GM23338 (cell line): ENCODE measurements at regions not wholly inside any gene's neighbourhood (a gene's known extent, or its start where the extent isn't known, plus 50 kb on each side); places are given as distances from the start of the nearest gene placed in this dataset.

Experiments used
- ATAC-seq: fragments of 200-7000 bp; cut with Tn5 transposase; 3 replicates; pipeline ENCODE4 v1.9.1; 2020
- DNase-seq: peaks from one replicate; pipeline ENCODE4 v3.0.0-alpha.2; 2015; ENCODE audit warnings: low spot score
- H2AFZ ChIP-seq: fragments of 200-600 bp; sonication (generic); 2 replicates; pipeline ENCODE4 v1.8.0; 2016; ENCODE audit warnings: antibody characterized with exemption, mild to moderate bottlenecking, moderate library complexity
- H3F3A ChIP-seq: fragments of 200-600 bp; sonication (generic); replicated peaks from 2 replicates; pipeline ENCODE4 v1.8.0; 2017; ENCODE audit warnings: antibody characterized with exemption, mixed run types, low read depth
- H3K27ac ChIP-seq: fragments of 200-600 bp; sonication (generic); 2 replicates; pipeline ENCODE4 v1.6.1; 2016; ENCODE audit warnings: low read depth
- H3K27me3 ChIP-seq: fragments of 200-600 bp; sonication (generic); 2 replicates; pipeline ENCODE4 v1.8.0; 2016; ENCODE audit warnings: mild to moderate bottlenecking, mixed run types, moderate library complexity; ENCODE audit not compliant: insufficient read depth
- H3K36me3 ChIP-seq: fragments of 200-600 bp; sonication (generic); 2 replicates; pipeline ENCODE4 v1.8.0; 2016; ENCODE audit warnings: mild to moderate bottlenecking; ENCODE audit not compliant: insufficient read depth
- H3K4me1 ChIP-seq: fragments of 200-600 bp; sonication (generic); 2 replicates; pipeline ENCODE4 v1.8.0; 2016; ENCODE audit warnings: mild to moderate bottlenecking, moderate library complexity; ENCODE audit not compliant: insufficient read depth
- H3K4me2 ChIP-seq: fragments of 200-600 bp; sonication (generic); 2 replicates; pipeline ENCODE4 v1.7.1; 2017; ENCODE audit warnings: mixed run types
- H3K4me3 ChIP-seq: fragments of 200-600 bp; sonication (generic); 2 replicates; pipeline ENCODE4 v1.6.1; 2016; ENCODE audit warnings: mixed run types
- H3K79me2 ChIP-seq: fragments of 200-600 bp; sonication (generic); replicated peaks from 2 replicates; pipeline ENCODE4 v1.8.0; 2017; ENCODE audit warnings: mild to moderate bottlenecking; ENCODE audit not compliant: insufficient read depth
- H3K9me2 ChIP-seq: fragments of 200-600 bp; sonication (generic); 2 replicates; pipeline ENCODE4 v1.8.0; 2017; ENCODE audit not compliant: insufficient read depth
- H4K20me1 ChIP-seq: fragments of 200-600 bp; sonication (generic); replicated peaks from 2 replicates; pipeline ENCODE4 v1.8.0; 2017; ENCODE audit warnings: mild to moderate bottlenecking; ENCODE audit not compliant: insufficient read depth
- H3K27ac Mint-ChIP-seq: 2 replicates; pipeline ENCODE4 v1.8.0; 2020; ENCODE audit warnings: inconsistent platforms, mild to moderate bottlenecking, moderate library complexity, mixed read lengths
- H3K27me3 Mint-ChIP-seq: 3 replicates; pipeline ENCODE4 v1.8.0; 2022; ENCODE audit warnings: low read depth, mild to moderate bottlenecking, moderate library complexity, mixed read lengths, inconsistent platforms; ENCODE audit not compliant: insufficient read depth, poor library complexity
- H3K36me3 Mint-ChIP-seq: 3 replicates; pipeline ENCODE4 v1.8.0; 2021; ENCODE audit warnings: low read depth, mild to moderate bottlenecking, inconsistent platforms, moderate library complexity, mixed read lengths
- H3K4me1 Mint-ChIP-seq: 3 replicates; pipeline ENCODE4 v1.8.0; 2020; ENCODE audit warnings: mild to moderate bottlenecking, inconsistent platforms, mixed read lengths
- H3K4me3 Mint-ChIP-seq: 3 replicates; pipeline ENCODE4 v1.8.0; 2021; ENCODE audit warnings: moderate library complexity, mild to moderate bottlenecking, inconsistent platforms, mixed read lengths
- H3K9me3 Mint-ChIP-seq: 3 replicates; pipeline ENCODE4 v1.8.0; 2020; ENCODE audit warnings: moderate library complexity, mild to moderate bottlenecking, inconsistent platforms, mixed read lengths
- CREB1 ChIP-seq: fragments of 250-450 bp; sonication (Bioruptor Pico); IDR thresholded peaks from 2 replicates; pipeline ENCODE4 v1.5.0; 2020; ENCODE audit warnings: low read depth, mild to moderate bottlenecking, moderate library complexity
- CTCF ChIP-seq, 2 experiments: fragments of 200-600 bp in 1 of 2; sonication (generic) in 1 of 2; conservative IDR thresholded peaks; 2 replicates each; pipeline versions ENCODE4 v1.5.1 to v1.6.1; 2016 to 2017; ENCODE audit warnings: antibody characterized with exemption in 2 of 2, low read depth in 2 of 2, mild to moderate bottlenecking in 2 of 2, moderate library complexity in 1 of 2
- EZH2 ChIP-seq: fragments of 200-600 bp; sonication (generic); IDR thresholded peaks from one replicate; pipeline ENCODE4 v1.8.0; 2017; ENCODE audit warnings: antibody characterized with exemption, mild to moderate bottlenecking, low read depth; ENCODE audit not compliant: unreplicated experiment
- EZH2phosphoT487 ChIP-seq: fragments of 200-600 bp; sonication (generic); IDR thresholded peaks from one replicate; pipeline ENCODE4 v1.8.1; 2018; ENCODE audit warnings: antibody characterized with exemption; ENCODE audit not compliant: unreplicated experiment
- JUNB ChIP-seq: IDR thresholded peaks from one replicate; pipeline ENCODE4 v1.6.1; 2016; ENCODE audit warnings: antibody characterized with exemption; ENCODE audit not compliant: unreplicated experiment
- NANOG ChIP-seq: IDR thresholded peaks from 2 replicates; pipeline ENCODE4 v1.6.1; 2016; ENCODE audit warnings: antibody characterized with exemption, borderline replicate concordance
- POLR2AphosphoS5 ChIP-seq: IDR thresholded peaks from 2 replicates; pipeline ENCODE4 v1.6.1; 2016; ENCODE audit warnings: antibody characterized with exemption, low read depth
- STAT1 ChIP-seq: IDR thresholded peaks from one replicate; pipeline ENCODE4 v1.6.1; 2016; ENCODE audit warnings: antibody characterized with exemption; ENCODE audit not compliant: unreplicated experiment
- ZNF114 ChIP-seq: fragments of 250-450 bp; sonication (Bioruptor Pico); IDR thresholded peaks from 2 replicates; pipeline ENCODE4 v1.5.0; 2020; ENCODE audit warnings: mild to moderate bottlenecking, moderate library complexity
- ZNF331 ChIP-seq: fragments of 250-450 bp; sonication (Bioruptor Pico); IDR thresholded peaks from 2 replicates; pipeline ENCODE4 v1.5.0; 2020; ENCODE audit warnings: low read depth, mild to moderate bottlenecking, moderate library complexity
- ZNF462 ChIP-seq: fragments of 250-450 bp; sonication (Bioruptor Pico); IDR thresholded peaks from 2 replicates; pipeline ENCODE4 v1.5.0; 2020; ENCODE audit warnings: mild to moderate bottlenecking, moderate library complexity
- TF ChIP-seq, protein P1 (sequence below): IDR thresholded peaks from one replicate; pipeline ENCODE4 v1.6.1; 2018; ENCODE audit warnings: antibody characterized with exemption; ENCODE audit not compliant: unreplicated experiment
- TF ChIP-seq, protein P2 (sequence below): IDR thresholded peaks from 2 replicates; pipeline ENCODE4 v1.6.1; 2016; ENCODE audit warnings: antibody characterized with exemption

DNA sequence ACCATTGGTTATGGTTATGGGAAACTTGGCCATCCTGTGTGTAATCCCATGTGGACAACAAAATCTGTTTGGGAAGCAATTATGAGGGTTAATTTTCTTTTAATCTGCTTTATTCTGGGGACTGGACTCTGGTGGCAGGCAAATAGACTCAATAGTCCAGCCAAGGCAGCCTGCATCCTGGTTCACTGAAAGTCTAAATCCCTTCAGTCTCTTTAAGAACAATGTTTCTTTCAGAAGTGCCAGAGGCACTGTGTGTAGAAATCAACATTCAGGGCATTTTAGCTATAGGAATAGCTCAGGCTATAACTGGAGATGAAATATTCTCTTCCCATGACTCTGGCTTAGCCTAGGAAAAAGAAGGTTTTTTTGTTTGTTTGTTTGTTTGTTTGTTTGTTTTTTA lies 118.0 kb downstream of the SPATA31D1 start (continued):
- TF ChIP-seq, protein P1, sequence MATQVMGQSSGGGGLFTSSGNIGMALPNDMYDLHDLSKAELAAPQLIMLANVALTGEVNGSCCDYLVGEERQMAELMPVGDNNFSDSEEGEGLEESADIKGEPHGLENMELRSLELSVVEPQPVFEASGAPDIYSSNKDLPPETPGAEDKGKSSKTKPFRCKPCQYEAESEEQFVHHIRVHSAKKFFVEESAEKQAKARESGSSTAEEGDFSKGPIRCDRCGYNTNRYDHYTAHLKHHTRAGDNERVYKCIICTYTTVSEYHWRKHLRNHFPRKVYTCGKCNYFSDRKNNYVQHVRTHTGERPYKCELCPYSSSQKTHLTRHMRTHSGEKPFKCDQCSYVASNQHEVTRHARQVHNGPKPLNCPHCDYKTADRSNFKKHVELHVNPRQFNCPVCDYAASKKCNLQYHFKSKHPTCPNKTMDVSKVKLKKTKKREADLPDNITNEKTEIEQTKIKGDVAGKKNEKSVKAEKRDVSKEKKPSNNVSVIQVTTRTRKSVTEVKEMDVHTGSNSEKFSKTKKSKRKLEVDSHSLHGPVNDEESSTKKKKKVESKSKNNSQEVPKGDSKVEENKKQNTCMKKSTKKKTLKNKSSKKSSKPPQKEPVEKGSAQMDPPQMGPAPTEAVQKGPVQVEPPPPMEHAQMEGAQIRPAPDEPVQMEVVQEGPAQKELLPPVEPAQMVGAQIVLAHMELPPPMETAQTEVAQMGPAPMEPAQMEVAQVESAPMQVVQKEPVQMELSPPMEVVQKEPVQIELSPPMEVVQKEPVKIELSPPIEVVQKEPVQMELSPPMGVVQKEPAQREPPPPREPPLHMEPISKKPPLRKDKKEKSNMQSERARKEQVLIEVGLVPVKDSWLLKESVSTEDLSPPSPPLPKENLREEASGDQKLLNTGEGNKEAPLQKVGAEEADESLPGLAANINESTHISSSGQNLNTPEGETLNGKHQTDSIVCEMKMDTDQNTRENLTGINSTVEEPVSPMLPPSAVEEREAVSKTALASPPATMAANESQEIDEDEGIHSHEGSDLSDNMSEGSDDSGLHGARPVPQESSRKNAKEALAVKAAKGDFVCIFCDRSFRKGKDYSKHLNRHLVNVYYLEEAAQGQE: no peak
- TF ChIP-seq NANOG (no peak), POLR2AphosphoS5 (no peak), CREB1 (no peak), ZNF114 (CRISPR knock-in tag) (no peak)
- TF ChIP-seq, protein P2, sequence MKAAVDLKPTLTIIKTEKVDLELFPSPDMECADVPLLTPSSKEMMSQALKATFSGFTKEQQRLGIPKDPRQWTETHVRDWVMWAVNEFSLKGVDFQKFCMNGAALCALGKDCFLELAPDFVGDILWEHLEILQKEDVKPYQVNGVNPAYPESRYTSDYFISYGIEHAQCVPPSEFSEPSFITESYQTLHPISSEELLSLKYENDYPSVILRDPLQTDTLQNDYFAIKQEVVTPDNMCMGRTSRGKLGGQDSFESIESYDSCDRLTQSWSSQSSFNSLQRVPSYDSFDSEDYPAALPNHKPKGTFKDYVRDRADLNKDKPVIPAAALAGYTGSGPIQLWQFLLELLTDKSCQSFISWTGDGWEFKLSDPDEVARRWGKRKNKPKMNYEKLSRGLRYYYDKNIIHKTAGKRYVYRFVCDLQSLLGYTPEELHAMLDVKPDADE: no peak

GRCh38 chr9:82108474-82108873 lies 119.9 kb downstream of the SPATA31D1 start:
- no peaks in the 10 kb centered on the region for H3K36me3 Mint-ChIP-seq
- TF ChIP-seq STAT1 (no peak), CTCF (conservative IDR thresholded peaks at IDR 0.05; ENCODE audit: low read depth in 2 of 2) (no peak), ZNF331 (CRISPR knock-in tag) (no peak), CREB1 (no peak), ZNF462 (CRISPR knock-in tag) (no peak), EZH2phosphoT487 (no peak), JUNB (no peak), EZH2 (no peak)
- TF ChIP-seq, protein P2: no peak

More at GRCh38 chr9:82108474-82108873, 119.9 kb downstream of the SPATA31D1 start:
- ATAC-seq: no peak
- Mint-ChIP-seq H3K27me3 (no peaks in the 10 kb centered on the region), H3K27ac (no peak overlapping the region), H3K9me3 (peaks cover 2% of the 10 kb centered on the region; the same call in 1 of the 3 replicates), H3K4me3 (no peak overlapping the region), H3K4me1 (peaks cover 2% of the 10 kb centered on the region; the same call in 2 of the 3 replicates)
- Histone ChIP-seq H3K4me3 (no peak overlapping the region), H3K4me2 (no peak overlapping the region), H3K4me1 (peaks cover 9% of the 10 kb centered on the region; the same call in 1 of the 2 replicates), H4K20me1 (no peaks in the 10 kb centered on the region), H3K36me3 (no peaks in the 10 kb centered on the region), H2AFZ (no peak overlapping the region), H3K79me2 (no peaks in the 10 kb centered on the region), H3F3A (no peaks in the 10 kb centered on the region), H3K27me3 (no peaks in the 10 kb centered on the region), H3K9me2 (peaks cover 7% of the 10 kb centered on the region; the same call in 1 of the 2 replicates), H3K27ac (no peak overlapping the region)
- DNase-seq: no peak
